Panc1 (cell line): ENCODE measurements at regions not wholly inside any gene's neighbourhood (a gene's known extent, or its start where the extent isn't known, plus 50 kb on each side); places are given as distances from the start of the nearest gene placed in this dataset.

ENCODE experiments used
- ATAC-seq: fragments of 200-7000 bp; cut with Tn5 transposase; 2 replicates; pipeline ENCODE4 v1.9.1; 2020; ENCODE audit warnings: mild to moderate bottlenecking, moderate library complexity
- BruUV-seq: library from RNA; stranded (reverse); fragments of 400-500 nt; replicated peaks from 2 replicates; lab custom pipeline; 2021; lab: Mats Ljungman, UMichigan
- CTCF ChIA-PET: fragments of 300-600 bp; sonication (Branson Sonifier 250); formaldehyde crosslinking; loops from one replicate; lab custom pipeline; 2022; ENCODE audit warnings: antibody characterized with exemption; lab: Charles Lee
- POLR2A ChIA-PET: fragments of 300-600 bp; sonication (Branson Sonifier 250); formaldehyde crosslinking; loops from one replicate; lab custom pipeline; 2022; ENCODE audit warnings: antibody characterized with exemption; lab: Charles Lee
- DNase-seq: peaks from one replicate; pipeline ENCODE4 v3.0.0-alpha.2; 2010; ENCODE audit warnings: low read depth, low spot score
- H3K27ac ChIP-seq: 2 replicates; pipeline ENCODE4 v1.5.1; 2011; ENCODE audit warnings: mild to moderate bottlenecking, low read length, inconsistent platforms
- H3K27me3 ChIP-seq: fragments of 200-500 bp; sonication (Bioruptor generic); 2 replicates; pipeline ENCODE4 v1.6.0; 2014; ENCODE audit warnings: low read length, inconsistent platforms; ENCODE audit not compliant: control insufficient read depth, insufficient read depth
- H3K36me3 ChIP-seq: fragments of 200-500 bp; sonication (Bioruptor generic); 2 replicates; pipeline ENCODE4 v1.5.1; 2014; ENCODE audit warnings: inconsistent platforms, mild to moderate bottlenecking, low read length, moderate library complexity; ENCODE audit not compliant: control insufficient read depth, insufficient read depth
- H3K4me1 ChIP-seq: 2 replicates; pipeline ENCODE4 v1.5.1; 2011; ENCODE audit warnings: inconsistent platforms, mild to moderate bottlenecking, low read length, moderate library complexity; ENCODE audit not compliant: control insufficient read depth, insufficient read depth
- H3K4me3 ChIP-seq, 2 experiments: 2 replicates each; pipeline ENCODE4 v1.5.1; 2011 to 2012; ENCODE audit warnings: low read depth in 2 of 2, low read length in 2 of 2, mild to moderate bottlenecking in 2 of 2, inconsistent platforms in 1 of 2, moderate library complexity in 1 of 2
- H3K9me3 ChIP-seq: fragments of 200-500 bp; sonication (Bioruptor generic); 2 replicates; pipeline ENCODE4 v1.5.1; 2014; ENCODE audit warnings: low read depth, mild to moderate bottlenecking, inconsistent platforms, low read length, moderate library complexity; ENCODE audit not compliant: control insufficient read depth, insufficient read depth
- POLR2AphosphoS5 ChIP-seq: IDR thresholded peaks from 2 replicates; pipeline ENCODE4 v1.6.1; 2012; ENCODE audit warnings: mild to moderate bottlenecking, low read depth, low read length, moderate library complexity
- SIN3A ChIP-seq: IDR thresholded peaks from 2 replicates; pipeline ENCODE4 v1.6.1; 2012; ENCODE audit warnings: low read depth, mild to moderate bottlenecking, low read length, moderate library complexity, borderline replicate concordance; ENCODE audit not compliant: insufficient read depth
- TCF7L2 ChIP-seq: IDR thresholded peaks from 2 replicates; pipeline ENCODE4 v1.6.1; 2011; ENCODE audit warnings: mild to moderate bottlenecking, low read depth, low read length, inconsistent platforms
- in situ Hi-C: cut with HindIII; loops from 2 replicates; pipeline ENCODE4 v1.10.0; 2016; ENCODE audit warnings: low sequenced_read_pairs, low pct_unique_long_range_greater_than_20kb
- intact Hi-C: fragments of 100-400 bp; cut with micrococcal nuclease; formaldehyde crosslinking; loops from one replicate; pipeline ENCODE4 v1.10.0; 2022; ENCODE audit not compliant: unreplicated experiment
- TF ChIP-seq, protein P1 (sequence below): fragments of 450-650 bp; IDR thresholded peaks from 2 replicates; pipeline ENCODE4 v1.5.1; 2017; ENCODE audit warnings: mild to moderate bottlenecking
- TF ChIP-seq, protein P2 (sequence below), 2 experiments: IDR thresholded peaks; 2 replicates each; pipeline ENCODE4 v1.6.1; 2011 to 2012; ENCODE audit warnings: low read depth in 2 of 2, control low read depth in 1 of 2, low read length in 1 of 2, mild to moderate bottlenecking in 1 of 2, moderate library complexity in 1 of 2; ENCODE audit not compliant: insufficient read depth in 1 of 2

GRCh38 chr5:106727071-106727470, 943.7 kb downstream of the EFNA5 start:
- TF ChIP-seq, protein P1, sequence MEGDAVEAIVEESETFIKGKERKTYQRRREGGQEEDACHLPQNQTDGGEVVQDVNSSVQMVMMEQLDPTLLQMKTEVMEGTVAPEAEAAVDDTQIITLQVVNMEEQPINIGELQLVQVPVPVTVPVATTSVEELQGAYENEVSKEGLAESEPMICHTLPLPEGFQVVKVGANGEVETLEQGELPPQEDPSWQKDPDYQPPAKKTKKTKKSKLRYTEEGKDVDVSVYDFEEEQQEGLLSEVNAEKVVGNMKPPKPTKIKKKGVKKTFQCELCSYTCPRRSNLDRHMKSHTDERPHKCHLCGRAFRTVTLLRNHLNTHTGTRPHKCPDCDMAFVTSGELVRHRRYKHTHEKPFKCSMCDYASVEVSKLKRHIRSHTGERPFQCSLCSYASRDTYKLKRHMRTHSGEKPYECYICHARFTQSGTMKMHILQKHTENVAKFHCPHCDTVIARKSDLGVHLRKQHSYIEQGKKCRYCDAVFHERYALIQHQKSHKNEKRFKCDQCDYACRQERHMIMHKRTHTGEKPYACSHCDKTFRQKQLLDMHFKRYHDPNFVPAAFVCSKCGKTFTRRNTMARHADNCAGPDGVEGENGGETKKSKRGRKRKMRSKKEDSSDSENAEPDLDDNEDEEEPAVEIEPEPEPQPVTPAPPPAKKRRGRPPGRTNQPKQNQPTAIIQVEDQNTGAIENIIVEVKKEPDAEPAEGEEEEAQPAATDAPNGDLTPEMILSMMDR: no peak
- TF ChIP-seq SIN3A: no peak
- no peak for TF ChIP-seq POLR2AphosphoS5
- TF ChIP-seq, protein P2, sequence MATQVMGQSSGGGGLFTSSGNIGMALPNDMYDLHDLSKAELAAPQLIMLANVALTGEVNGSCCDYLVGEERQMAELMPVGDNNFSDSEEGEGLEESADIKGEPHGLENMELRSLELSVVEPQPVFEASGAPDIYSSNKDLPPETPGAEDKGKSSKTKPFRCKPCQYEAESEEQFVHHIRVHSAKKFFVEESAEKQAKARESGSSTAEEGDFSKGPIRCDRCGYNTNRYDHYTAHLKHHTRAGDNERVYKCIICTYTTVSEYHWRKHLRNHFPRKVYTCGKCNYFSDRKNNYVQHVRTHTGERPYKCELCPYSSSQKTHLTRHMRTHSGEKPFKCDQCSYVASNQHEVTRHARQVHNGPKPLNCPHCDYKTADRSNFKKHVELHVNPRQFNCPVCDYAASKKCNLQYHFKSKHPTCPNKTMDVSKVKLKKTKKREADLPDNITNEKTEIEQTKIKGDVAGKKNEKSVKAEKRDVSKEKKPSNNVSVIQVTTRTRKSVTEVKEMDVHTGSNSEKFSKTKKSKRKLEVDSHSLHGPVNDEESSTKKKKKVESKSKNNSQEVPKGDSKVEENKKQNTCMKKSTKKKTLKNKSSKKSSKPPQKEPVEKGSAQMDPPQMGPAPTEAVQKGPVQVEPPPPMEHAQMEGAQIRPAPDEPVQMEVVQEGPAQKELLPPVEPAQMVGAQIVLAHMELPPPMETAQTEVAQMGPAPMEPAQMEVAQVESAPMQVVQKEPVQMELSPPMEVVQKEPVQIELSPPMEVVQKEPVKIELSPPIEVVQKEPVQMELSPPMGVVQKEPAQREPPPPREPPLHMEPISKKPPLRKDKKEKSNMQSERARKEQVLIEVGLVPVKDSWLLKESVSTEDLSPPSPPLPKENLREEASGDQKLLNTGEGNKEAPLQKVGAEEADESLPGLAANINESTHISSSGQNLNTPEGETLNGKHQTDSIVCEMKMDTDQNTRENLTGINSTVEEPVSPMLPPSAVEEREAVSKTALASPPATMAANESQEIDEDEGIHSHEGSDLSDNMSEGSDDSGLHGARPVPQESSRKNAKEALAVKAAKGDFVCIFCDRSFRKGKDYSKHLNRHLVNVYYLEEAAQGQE (IDR thresholded peaks at IDR 0.05; ENCODE audit: insufficient read depth in 1 of 2, low read depth in 2 of 2, low read length in 1 of 2): no peak
- TF ChIP-seq TCF7L2: no peak
- no peak for ATAC-seq

GRCh38 chr5:106720367-106720766, 950.4 kb downstream of the EFNA5 start:
- ChIA-PET CTCF (no interaction called here), POLR2A (no interaction called here)
- intact Hi-C loops: no loop called here
- Histone ChIP-seq H3K4me3 (no peak overlapping the region), H3K9me3 (no peaks in the 10 kb centered on the region), H3K4me1 (no peaks in the 10 kb centered on the region), H3K27me3 (no peaks in the 10 kb centered on the region), H3K36me3 (no peaks in the 10 kb centered on the region), H3K27ac (no peak overlapping the region)
- no TSS peak for BruUV-seq
- in situ Hi-C loops: no loop called here
- TF ChIP-seq, protein P1: no peak
- TF ChIP-seq SIN3A (no peak), POLR2AphosphoS5 (no peak), TCF7L2 (no peak)
- TF ChIP-seq, protein P2 (IDR thresholded peaks at IDR 0.05; ENCODE audit: insufficient read depth in 1 of 2, low read depth in 2 of 2, low read length in 1 of 2): no peak
- DNase-seq (no peak), ATAC-seq (no peak)

More at GRCh38 chr5:106727071-106727470, 943.7 kb downstream of the EFNA5 start:
- CTCF ChIA-PET: no interaction called here
- POLR2A ChIA-PET: no interaction called here
- Histone ChIP-seq H3K36me3 (no peaks in the 10 kb centered on the region), H3K9me3 (no peaks in the 10 kb centered on the region), H3K27ac (no peak overlapping the region), H3K4me1 (no peaks in the 10 kb centered on the region), H3K27me3 (no peaks in the 10 kb centered on the region), H3K4me3 (no peak overlapping the region)
- no peak for DNase-seq
- in situ Hi-C loops: no loop called here
- intact Hi-C loops: no loop called here
- no TSS peak for BruUV-seq
